GM19395 (cell line): ENCODE measurements at regions not wholly inside any gene's neighbourhood (a gene's known extent, or its start where the extent isn't known, plus 50 kb on each side); places are given as distances from the start of the nearest gene placed in this dataset.

ENCODE experiments used
- ATAC-seq: cut with Tn5 transposase; IDR thresholded peaks from one replicate; pipeline ENCODE4 v1.9.1; 2021; ENCODE audit warnings: mild to moderate bottlenecking, moderate library complexity; ENCODE audit not compliant: unreplicated experiment

DNA sequence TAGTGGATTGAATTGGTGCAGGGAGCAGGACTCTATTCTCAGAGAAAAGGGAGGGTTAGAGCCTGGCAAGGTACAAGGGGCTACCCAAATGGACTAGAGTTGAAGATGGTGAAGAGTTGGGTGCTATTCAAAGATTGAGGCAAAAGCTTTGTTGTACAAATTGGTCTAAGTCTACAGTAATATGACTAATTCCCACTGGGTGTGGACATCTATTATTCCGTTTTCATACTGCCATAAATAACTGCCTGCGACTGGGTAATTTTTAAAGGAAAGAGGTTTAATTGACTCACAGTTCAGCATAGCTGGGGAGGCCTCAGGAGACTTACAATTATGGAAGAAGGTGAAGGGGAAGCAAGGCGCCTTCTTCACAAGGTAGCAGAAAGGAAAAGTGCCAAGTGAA lies 266.3 kb downstream of the TPBG start:
- no peak for ATAC-seq

DNA sequence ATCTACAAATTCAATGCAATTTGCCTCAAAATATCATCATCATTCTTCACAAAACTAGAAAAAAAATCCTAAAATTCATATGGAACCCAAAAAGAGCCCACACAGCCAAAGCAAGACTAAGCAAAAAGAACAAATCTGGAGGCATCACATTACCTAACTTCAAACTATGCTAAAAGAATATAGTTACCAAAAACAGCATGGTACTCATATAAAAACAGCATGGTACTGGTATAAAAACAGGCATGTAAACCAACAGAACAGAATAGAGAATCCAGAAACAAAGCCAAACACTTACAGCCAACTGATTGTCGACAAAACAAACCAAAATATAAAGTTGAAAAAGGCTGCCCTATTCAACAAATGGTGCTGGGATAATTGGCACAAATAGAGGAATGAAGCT lies 278.1 kb downstream of the TPBG start:
- ATAC-seq: no peak

DNA sequence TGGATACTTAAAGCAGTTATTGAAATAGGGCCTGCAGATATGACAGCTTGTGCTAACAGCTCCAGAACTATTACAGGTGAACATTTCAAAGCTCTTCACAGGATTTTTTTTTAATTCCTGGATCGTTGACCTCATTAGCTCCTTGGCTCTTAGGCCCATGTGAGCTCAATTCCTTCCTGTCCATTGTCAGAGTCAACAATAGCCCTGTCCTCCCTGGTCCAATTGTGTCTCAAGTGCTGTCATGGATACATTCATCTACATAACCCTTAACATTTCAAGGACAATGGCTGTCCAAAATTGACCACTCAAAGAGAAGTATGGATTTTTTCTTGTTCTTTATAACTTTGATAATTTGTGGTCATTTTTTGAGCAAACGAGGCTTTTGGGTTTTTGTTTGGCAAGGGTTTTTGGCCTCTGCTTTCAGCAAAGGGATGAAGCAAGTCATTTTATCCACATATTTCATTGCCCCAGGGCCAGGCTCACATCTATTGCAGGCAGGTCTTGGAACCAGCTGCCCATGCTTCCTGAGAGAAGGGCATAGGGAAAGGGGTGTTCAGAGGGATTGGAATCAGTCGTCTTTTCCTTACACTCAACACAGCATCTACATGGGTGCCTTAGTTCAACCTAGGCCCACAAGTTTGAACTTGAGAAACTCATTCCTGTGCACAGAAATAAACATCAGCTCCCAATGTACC lies 282.1 kb downstream of the TPBG start:
- no peak for ATAC-seq

DNA sequence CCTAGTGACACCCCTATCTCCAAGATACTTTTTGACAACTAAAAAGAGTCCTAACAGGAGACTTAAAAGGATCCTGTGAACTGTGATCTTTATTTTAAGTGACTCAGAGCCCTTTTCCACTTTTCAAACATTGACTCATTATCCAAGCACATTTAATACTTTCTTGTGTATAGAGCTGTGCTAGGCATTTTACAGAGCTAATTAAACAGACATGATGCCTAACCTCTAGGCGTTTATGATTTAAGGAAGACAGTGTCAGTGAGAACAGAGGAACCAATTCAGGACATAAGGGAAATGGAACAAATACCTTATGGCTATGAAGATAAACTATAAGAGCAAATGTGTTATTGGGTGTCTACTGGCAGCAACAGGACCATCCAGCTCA lies 282.6 kb downstream of the TPBG start:
- ATAC-seq: no peak

DNA sequence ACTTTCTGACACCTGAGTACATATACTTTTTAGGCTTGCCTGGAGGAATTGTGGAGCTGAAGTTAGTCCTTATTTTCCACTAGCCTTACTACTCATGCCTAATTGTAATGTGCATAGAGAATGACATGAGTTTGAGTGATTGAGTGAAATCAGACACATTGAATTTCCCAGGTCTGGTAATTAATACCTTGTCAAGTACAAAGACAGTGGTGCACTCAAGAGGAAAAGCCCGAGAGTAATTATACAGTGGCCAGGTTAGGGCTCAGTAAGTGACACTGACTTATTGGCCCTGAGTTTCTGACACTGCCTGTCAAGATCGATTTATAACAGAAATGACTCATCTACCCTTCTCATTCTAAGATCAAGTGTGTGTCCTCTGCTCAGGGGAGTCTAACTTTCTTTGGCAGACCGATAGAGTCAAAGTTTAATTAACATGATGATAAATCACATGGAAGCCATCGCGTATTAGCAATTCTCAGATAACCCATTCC lies 288.3 kb downstream of the TPBG start:
- no peak for ATAC-seq

DNA sequence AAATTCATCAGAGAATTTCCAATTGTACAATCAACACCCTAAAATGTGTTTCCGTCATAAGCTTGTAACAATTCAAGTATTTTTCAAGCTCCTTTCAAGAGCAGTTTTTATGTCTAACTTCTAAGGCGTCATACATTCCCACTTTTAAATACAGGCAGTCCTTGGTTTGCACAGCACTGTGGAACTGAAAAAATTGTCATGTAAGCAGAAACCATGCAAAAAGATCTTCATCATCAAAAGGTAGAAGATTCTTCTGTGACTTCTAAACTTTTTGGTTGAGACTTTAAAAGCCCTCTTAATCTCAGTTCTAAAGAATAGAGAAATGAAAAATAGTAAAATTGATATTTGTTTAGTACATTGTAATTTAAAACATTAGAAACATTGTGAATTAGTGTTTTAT lies 315.6 kb downstream of the TPBG start:
- ATAC-seq: no peak

DNA sequence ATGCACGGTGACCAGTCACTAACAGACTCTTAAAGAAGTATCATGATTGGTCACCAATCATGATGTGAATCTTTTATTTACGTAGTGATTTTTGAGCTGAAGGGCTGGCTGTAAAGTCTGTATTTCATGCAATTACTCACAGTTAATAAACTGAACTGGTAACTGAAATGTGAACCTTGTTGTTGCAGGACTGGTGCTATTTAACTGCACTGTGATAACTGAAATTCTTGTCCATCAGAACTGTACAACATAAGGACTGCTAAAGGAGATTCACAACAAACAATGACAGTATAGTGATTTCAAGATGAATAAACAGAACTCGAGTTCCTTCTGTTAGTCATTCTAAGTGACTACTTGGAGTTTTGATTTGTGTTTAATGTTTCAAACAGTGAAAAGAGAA lies 316.6 kb downstream of the TPBG start:
- no peak for ATAC-seq

DNA sequence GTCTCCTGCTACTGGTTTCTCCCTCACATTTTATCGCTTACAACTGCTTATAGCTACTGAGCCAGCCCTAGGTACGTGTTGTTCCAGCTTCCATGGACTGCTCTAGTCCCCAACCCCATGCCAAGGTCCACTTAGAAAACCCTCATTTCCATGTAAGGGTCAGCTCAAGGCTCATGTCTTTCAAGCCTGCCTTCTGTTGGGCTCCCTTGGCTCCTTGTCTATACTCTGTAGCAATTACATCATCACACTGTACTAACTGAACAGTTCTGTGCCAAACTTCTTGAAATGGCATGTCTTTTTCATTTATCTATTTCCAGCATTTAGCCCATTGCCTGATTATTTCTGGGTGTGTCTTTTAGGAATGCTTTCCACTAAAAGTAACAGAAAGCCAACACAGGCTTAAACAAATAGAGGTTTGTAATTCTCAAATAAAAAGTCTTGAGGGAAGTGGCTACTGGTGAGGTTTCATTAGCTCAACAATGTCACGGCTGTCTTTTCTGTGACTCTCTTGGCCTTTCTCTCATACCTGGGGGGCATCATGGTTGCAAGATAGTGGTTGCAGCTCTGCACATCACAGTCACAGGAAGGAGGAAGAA lies 317.6 kb downstream of the TPBG start:
- ATAC-seq: no peak

DNA sequence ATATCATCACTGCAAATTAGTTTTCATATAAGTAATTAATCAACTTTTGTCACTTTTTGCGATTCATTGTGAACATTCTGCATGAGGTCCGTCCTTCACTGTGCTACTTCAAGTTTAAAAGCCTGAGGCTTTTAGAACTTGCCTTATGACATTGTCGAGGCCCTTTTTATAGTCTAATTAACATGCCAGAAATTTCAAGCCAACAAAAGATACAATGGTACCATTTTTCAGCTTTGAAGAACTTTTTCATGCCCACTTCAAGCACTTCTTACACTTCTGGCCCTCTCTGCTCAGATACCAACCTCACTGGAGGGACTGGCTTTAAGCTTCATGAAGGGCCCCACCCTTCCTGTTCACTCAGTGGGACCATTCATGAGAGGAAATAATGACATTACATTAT lies 323.1 kb downstream of the TPBG start:
- ATAC-seq: no peak

DNA sequence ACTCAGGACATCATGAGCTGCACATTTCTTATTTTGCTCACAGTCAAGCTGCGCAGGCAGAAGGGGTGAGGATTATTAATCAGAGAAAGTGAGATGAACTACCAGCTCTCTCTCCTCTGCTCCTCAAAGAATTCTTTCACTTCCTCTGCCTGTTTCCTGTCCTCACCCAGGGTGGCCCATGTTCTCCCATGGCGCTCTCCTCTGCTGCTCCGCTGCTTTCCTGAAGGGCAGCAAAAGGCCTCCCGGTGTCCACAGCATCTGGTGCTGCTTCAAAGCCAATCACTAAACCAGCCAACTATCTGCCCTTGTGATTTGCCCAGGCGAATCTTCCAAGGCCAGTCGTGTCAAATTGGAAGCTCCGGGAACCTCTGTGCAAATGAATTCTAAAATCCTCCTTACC lies 324.2 kb downstream of the TPBG start:
- ATAC-seq: no peak

DNA sequence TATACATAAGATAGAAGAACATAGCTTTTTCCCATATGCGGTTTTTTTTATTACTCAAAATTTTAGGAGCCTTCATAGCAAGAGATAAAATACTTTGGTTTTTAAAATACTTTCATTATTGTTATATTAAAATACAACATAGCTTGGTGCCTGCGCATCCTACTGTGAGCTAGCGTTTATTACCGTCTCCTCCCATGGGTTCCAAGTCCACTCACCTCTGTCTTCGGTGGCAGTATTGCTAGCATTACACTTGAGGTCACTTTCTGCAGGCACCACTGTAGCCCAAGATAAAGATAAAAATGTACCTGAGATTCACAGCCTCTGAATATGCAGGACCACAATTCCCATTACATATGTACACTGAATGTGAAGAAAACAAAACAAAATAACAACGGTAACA lies 326.7 kb downstream of the TPBG start:
- no peak for ATAC-seq

DNA sequence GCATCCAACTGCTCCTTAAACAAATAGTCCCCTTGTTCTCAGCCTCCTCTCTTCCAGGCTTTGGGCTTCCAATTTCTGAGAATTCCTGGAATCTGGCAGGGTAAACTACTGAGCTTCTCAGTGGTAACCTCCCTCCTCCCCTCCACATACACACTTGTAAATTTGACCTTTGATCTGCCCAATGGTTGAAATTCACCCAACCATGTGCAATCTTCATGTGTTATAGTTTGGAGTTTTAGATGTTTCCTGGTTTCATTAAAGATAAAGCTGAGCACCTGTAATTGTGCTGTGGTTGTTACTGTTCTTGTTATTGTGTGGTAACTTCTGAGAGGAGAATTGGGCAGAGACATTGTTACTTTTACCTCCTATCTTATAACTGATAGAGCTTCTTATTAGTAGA lies 328.4 kb downstream of the TPBG start:
- ATAC-seq: no peak

DNA sequence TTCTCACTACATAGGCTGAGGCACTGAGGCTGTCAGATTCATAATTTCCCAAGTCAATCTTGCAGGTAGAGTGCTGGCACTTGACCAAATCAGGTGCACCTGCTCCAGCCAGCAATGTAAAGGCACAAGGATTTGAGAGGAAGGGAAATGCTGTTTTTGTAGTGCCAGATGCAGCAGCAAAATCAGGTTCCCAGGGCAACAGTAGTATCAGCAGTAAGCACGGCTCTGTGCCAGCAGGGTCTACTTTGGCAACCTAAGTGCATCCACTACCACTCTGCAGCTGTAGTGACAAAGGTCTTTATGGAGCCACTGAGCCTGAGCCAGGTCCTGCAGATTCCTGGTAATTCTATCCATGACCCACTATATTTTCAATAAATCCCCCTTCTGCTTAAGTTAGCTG lies 329.5 kb downstream of the TPBG start:
- no peak for ATAC-seq

DNA sequence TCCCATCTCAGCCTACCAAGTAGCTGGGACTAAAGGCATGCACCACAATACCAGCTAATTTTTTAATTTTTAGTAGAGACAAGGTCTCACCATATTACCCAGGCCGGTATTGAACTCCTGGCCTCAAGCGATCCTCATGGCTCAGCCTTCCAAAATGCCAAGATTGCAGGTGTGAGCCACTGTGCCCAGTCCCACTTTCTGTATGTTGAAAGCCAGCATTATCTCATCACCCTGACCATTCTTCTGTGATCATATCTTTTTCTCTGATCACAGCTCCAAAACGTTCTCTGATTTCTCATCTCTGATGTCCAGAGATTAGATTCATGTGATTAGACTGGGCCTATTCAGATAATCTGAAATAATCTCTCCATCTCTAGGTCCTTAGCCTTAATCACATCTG lies 337.7 kb downstream of the TPBG start:
- no peak for ATAC-seq

DNA sequence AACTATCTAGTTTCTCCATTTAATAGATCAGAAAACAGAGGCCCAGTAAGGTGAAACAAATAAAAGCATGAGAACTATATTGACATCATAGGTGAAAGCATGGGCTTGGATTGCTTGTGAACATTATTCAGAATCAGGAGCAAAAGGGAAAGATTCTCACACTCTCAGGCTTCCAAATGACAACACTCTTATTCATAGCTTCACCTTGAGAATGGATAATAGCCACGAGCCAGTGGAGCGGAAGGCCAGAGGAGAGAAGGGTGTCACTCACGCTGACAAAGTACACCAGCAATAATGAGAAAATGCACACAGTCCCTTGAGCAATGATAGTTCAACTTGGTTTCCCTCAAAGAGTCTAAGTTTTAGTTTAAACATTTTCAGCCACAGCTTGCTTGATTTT lies 339.0 kb downstream of the TPBG start:
- no peak for ATAC-seq

DNA sequence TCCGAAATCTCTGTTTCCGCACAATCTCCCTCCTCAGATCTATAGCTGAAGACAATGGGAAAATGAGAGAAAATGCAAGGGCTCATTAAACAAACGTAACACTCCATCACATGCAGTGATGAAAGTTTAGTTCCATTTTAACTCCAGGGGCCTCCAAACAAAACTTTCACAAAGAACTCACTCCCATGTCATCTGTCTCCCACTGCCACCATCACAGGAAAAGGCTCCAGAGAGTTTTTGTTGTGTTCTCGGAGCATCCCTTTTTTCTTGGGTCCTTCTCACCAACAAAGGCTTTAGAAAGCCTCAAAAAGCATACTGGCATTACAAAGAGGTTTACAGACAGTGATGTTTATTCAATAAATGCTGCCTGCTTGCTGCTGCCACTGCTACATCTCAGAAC lies 339.6 kb downstream of the TPBG start:
- no peak for ATAC-seq

DNA sequence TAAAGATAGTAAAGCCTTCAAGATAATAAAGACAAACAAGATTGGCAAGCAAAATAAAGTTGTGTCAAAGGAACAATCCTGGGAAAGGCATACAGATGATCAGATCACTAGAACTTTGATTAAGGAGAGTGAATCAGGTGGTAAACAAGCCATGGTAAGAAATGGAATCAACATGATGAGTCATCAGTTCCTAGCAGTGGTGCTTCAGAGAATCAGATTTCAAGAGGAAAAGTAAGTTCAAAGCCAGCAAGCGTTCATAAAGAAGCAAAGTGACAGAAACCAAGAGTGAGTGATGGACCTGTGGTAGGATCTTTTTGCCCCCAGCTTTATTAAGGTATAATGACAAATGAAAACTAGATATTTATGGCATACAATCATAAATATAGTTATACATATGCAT lies 340.4 kb downstream of the TPBG start:
- no peak for ATAC-seq

DNA sequence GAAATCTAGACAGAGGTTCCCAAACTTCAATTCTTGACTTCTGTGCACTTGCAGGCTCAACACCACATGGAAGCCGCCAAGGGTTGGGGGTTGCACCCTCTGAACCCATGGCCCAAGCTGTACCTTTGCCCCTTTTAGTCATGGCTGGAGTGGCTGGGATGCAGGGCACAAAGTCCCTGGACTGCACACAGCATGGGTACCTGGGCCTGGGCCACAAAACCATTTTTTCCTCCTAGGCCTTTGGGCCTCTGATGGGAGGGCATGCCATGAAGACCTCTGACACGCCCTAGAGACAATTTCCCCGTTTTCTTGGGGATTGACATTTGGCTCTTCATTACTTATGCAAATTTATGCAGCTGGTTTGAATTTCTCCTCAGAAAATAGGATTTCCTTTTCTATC lies 342.0 kb downstream of the TPBG start:
- ATAC-seq: no peak

DNA sequence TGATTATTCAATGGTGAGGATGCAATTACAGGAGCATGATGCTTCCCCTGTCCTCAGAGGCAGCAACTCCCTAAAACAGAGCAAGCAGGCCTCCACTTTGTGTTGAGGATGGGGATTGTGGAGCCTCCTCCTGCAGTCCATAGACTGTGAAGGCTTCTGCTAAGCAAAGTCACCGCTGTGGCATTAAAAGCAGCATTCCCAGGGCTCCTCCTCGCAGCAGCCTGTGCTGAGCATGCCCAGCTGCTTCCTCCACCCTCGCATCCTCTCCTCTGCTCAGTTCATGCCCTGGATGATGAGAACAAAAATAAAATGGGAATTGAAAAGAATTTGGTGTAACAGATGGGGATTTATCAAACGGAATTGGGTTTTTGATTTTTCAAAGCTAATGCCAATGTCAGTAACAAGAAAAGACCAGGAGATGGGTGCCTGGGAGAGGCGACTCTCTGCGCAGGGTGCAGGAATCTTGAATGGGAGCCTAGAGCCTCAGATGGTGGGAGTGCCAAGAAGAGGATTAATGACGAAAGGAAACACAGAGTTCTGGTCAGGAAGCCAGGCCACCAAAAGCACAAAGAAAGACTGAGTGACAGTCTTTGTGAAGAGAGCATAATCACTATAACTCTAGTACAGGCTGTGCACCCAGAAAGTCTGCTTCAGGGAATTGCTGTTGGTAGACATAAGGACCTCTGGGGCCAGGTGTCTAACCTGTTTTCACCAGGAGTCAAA lies 347.6 kb downstream of the TPBG start:
- no peak for ATAC-seq

DNA sequence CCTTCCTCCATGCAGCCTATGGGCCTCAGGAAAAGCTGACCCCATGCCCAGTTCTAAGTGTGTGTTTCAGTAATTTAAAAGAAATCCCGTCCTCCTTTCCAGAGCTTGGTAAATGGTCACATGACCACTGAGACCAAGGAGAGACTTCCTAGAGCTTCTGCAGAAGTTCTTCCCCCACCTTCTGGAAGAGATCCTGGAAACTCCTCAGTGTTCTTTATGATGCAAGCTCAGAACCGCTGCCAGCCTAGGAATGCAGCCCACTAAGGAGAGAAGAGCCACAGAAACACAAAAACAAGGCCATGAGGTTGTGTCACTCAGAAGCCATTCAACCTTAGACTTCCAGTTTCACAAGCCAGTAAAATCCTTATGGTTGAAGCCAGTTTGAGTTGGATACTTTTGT lies 348.4 kb downstream of the TPBG start:
- ATAC-seq: no peak

DNA sequence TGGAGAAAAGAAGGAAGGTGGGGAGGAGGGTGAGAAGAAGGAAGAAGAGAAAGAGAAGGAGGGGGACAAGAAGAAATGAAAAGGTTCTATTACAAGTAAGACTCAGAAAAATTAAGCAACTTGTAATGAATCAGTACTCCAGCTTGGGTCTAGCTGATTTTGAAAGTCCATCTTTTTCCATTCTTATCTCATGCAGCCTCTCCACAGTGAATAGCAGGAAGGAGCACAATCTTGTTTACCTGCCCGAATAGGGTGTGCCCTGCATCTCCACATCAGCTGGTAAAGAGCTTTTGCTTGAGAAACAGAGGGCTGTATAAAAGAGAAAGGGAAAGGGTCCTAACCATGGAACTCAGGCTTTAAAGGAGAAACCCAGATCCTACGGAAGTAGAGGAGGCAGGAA lies 348.8 kb downstream of the TPBG start:
- no peak for ATAC-seq

DNA sequence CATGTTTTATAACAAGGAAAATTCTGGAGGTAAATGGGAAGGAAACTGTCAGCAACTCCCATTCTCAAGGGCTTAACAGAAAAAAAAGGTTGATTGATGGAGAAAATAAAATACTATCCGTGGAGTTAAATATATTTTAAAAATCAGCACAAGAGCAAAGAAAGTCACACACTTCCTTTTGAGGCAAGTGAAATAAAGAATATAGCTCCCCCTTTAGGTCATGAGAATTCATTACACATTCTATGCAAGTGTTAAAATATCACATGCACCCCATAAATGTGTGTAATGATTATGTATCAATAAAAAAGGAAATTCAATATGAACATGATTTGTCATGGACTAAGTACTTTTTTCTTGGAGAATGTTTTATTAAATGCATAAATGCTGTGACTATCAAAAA lies 349.2 kb downstream of the TPBG start:
- ATAC-seq: no peak
